ENCODE measurements at regions not wholly inside any gene's neighbourhood (a gene's known extent, or its start where the extent isn't known, plus 50 kb on each side); places are given as distances from the start of the nearest gene placed in this dataset.

DNA sequence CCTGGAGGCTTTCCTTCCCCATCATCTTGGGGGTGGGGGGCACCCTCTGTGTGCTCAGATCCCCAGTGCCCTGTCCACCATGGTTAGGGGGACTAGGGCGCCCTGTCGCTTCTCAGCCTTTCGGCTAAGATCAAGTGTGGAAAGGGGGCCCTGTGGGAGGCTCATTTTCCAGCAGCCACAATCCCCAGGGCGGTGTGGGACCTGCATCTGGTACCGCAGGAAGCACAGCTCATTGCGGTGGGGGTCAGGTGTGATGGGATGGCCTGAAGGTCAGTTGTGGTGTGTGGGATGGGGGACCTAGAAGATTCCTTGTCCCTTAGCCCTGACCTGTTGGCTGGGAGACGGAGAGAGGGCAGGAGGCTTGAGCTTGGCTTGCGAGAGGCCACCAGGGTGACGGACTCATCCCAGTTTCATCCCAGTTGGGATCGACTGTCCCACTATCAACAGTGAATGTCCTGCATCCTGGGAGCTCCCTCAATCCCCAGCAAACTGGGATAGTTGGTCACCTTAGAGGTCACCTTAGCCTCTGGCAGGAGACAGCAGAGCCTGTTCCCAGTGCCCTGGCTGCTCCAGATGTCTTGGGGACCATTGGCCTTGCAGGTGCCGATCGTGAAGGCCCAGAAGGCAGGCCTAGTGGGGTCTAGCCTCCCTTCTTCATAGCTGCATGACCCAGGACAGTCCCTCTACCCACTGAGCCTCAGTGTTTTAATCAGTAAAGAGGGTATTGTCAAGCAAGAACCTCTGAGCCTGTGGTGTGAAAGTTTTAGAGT, 64.5 kb upstream of the PMEPA1 start:
- TF ChIP-seq, protein P1, sequence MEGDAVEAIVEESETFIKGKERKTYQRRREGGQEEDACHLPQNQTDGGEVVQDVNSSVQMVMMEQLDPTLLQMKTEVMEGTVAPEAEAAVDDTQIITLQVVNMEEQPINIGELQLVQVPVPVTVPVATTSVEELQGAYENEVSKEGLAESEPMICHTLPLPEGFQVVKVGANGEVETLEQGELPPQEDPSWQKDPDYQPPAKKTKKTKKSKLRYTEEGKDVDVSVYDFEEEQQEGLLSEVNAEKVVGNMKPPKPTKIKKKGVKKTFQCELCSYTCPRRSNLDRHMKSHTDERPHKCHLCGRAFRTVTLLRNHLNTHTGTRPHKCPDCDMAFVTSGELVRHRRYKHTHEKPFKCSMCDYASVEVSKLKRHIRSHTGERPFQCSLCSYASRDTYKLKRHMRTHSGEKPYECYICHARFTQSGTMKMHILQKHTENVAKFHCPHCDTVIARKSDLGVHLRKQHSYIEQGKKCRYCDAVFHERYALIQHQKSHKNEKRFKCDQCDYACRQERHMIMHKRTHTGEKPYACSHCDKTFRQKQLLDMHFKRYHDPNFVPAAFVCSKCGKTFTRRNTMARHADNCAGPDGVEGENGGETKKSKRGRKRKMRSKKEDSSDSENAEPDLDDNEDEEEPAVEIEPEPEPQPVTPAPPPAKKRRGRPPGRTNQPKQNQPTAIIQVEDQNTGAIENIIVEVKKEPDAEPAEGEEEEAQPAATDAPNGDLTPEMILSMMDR (conservative IDR thresholded peaks at IDR 0.05; ENCODE audit: low read depth, low read length): no peak
- TF ChIP-seq NFE2L2 (IDR thresholded peaks at IDR 0.05; ENCODE audit: low read depth, low read length) (no peak), RAD21 (IDR thresholded peaks at IDR 0.05; ENCODE audit: low read length) (no peak), FOS (IDR thresholded peaks at IDR 0.05; ENCODE audit: low read depth, low read length) (no peak), RFX5 (IDR thresholded peaks at IDR 0.05; ENCODE audit: low read depth, low read length) (no peak), CEBPB (IDR thresholded peaks at IDR 0.05; ENCODE audit: low read depth, low read length) (no peak), SMC3 (IDR thresholded peaks at IDR 0.05; ENCODE audit: low read depth, low read length) (no peak), MXI1 (IDR thresholded peaks at IDR 0.05; ENCODE audit: borderline replicate concordance, low read depth, low read length) (no peak), POLR2A (IDR thresholded peaks at IDR 0.05; ENCODE audit: low read depth, low read length) (no peak)
- TF ChIP-seq, protein P2, sequence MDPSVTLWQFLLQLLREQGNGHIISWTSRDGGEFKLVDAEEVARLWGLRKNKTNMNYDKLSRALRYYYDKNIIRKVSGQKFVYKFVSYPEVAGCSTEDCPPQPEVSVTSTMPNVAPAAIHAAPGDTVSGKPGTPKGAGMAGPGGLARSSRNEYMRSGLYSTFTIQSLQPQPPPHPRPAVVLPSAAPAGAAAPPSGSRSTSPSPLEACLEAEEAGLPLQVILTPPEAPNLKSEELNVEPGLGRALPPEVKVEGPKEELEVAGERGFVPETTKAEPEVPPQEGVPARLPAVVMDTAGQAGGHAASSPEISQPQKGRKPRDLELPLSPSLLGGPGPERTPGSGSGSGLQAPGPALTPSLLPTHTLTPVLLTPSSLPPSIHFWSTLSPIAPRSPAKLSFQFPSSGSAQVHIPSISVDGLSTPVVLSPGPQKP (IDR thresholded peaks at IDR 0.05; ENCODE audit: borderline replicate concordance, low read depth, low read length): no peak

Data from IMR-90 (cell line).